ENCODE measurements at regions not wholly inside any gene's neighbourhood (a gene's known extent, or its start where the extent isn't known, plus 50 kb on each side); places are given as distances from the start of the nearest gene placed in this dataset.

- no peak for TF ChIP-seq AFF4 (CRISPR knock-in tag; IDR thresholded peaks at IDR 0.05; ENCODE audit: borderline replicate concordance)
- no peak for TF ChIP-seq NFYB (CRISPR knock-in tag; conservative IDR thresholded peaks at IDR 0.05; ENCODE audit: low read depth)
- TF ChIP-seq USF1 (CRISPR knock-in tag; IDR thresholded peaks at IDR 0.05), result no peak
- TF ChIP-seq CTCF (IDR thresholded peaks at IDR 0.05), result no peak
Observed at GRCh38 chr13:84588023-84588422, 705.7 kb upstream of the SLITRK1 start.
